WERI-Rb-1 (cell line): ENCODE measurements at regions not wholly inside any gene's neighbourhood (a gene's known extent, or its start where the extent isn't known, plus 50 kb on each side); places are given as distances from the start of the nearest gene placed in this dataset.

Experiments used
- DNase-seq: peaks from one replicate; pipeline ENCODE4 v3.0.0-alpha.2; 2020
- H3K27ac ChIP-seq: fragments of 250-450 bp; sonication (Bioruptor Pico); 2 replicates; pipeline ENCODE4 v1.5.1; 2020; ENCODE audit warnings: mild to moderate bottlenecking, moderate library complexity
- H3K27me3 ChIP-seq: fragments of 250-450 bp; sonication (Bioruptor Pico); 2 replicates; pipeline ENCODE4 v1.5.1; 2021; ENCODE audit warnings: mild to moderate bottlenecking, low read depth, moderate library complexity; ENCODE audit not compliant: insufficient read depth, severe bottlenecking
- H3K36me3 ChIP-seq: fragments of 250-450 bp; sonication (Bioruptor Pico); 2 replicates; pipeline ENCODE4 v1.5.1; 2020; ENCODE audit warnings: mild to moderate bottlenecking, moderate library complexity
- H3K4me3 ChIP-seq: 2 replicates; pipeline ENCODE4 v1.5.1; 2011; ENCODE audit warnings: low read depth, mild to moderate bottlenecking, control low read depth, low read length
- H3K9me3 ChIP-seq: fragments of 250-450 bp; sonication (Bioruptor Pico); 2 replicates; pipeline ENCODE4 v1.5.1; 2021; ENCODE audit warnings: mild to moderate bottlenecking, moderate library complexity; ENCODE audit not compliant: severe bottlenecking
- TF ChIP-seq, protein P1 (sequence below): IDR thresholded peaks from 2 replicates; pipeline ENCODE4 v1.5.1; 2011; ENCODE audit warnings: low read depth, mild to moderate bottlenecking, control low read depth, inconsistent platforms, low read length

DNA sequence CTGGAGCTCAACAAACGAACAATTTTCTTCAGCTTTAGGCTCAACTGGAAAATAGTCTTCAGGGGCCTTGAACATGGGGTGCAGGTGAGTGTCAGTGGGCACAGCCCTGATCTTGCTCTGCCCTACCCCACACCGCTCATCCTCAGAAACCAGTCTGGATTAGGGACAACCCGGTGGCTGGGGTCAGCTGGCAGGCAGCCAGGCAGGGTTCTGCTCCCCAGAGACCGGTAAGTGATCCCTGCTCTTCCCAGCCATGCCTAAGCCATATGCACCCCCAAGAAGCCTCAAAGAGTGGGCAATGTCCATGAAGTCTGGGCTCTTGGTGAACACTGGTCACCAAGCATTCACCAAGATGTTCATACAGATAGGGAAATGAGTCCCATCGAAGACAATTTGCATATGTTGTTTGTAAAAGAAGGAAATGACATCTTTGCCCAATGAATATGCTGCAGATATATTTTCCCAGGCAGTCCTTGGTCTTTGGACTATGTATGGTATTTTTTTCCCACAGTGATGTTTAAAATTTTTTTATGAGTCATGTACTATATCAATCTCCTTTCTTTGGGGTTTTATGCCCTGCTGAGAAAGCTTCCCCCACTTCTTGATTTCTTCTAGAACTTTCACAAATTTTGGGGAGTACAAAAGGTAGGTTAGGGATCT lies 63.9 kb upstream of the VASH1 start:
- Histone ChIP-seq H3K27me3 (no peaks in the 10 kb centered on the region), H3K36me3 (no peaks in the 10 kb centered on the region), H3K27ac (no peak overlapping the region), H3K4me3 (no peak overlapping the region), H3K9me3 (no peaks in the 10 kb centered on the region)
- TF ChIP-seq, protein P1, sequence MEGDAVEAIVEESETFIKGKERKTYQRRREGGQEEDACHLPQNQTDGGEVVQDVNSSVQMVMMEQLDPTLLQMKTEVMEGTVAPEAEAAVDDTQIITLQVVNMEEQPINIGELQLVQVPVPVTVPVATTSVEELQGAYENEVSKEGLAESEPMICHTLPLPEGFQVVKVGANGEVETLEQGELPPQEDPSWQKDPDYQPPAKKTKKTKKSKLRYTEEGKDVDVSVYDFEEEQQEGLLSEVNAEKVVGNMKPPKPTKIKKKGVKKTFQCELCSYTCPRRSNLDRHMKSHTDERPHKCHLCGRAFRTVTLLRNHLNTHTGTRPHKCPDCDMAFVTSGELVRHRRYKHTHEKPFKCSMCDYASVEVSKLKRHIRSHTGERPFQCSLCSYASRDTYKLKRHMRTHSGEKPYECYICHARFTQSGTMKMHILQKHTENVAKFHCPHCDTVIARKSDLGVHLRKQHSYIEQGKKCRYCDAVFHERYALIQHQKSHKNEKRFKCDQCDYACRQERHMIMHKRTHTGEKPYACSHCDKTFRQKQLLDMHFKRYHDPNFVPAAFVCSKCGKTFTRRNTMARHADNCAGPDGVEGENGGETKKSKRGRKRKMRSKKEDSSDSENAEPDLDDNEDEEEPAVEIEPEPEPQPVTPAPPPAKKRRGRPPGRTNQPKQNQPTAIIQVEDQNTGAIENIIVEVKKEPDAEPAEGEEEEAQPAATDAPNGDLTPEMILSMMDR: no peak
- DNase-seq: no peak

DNA sequence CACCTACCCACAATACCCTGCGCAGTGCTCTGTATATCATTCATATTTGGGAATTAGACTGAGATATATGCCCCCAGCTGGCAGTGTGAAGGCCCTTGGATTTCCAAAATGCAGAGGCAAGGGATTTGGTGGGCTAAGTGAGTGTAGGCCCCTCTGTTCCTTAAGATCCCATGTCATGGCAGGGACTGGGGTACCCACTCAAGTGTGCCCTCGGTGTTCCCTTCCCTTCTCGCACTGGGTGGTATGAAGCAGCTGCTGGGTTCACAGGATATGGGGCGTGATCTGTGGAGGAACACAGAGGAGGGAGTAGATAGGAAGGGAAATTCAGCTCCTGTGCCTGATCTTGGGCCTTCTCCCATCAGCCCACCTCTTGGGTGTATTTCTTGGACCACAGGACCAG lies 63.1 kb upstream of the VASH1 start:
- H3K27me3 ChIP-seq: no peaks in the 10 kb centered on the region
- no peaks in the 10 kb centered on the region for H3K9me3 ChIP-seq
- no peak overlapping the region for H3K4me3 ChIP-seq
- DNase-seq: no peak
- H3K36me3 ChIP-seq: no peaks in the 10 kb centered on the region
- no peak overlapping the region for H3K27ac ChIP-seq
- TF ChIP-seq, protein P1: no peak

DNA sequence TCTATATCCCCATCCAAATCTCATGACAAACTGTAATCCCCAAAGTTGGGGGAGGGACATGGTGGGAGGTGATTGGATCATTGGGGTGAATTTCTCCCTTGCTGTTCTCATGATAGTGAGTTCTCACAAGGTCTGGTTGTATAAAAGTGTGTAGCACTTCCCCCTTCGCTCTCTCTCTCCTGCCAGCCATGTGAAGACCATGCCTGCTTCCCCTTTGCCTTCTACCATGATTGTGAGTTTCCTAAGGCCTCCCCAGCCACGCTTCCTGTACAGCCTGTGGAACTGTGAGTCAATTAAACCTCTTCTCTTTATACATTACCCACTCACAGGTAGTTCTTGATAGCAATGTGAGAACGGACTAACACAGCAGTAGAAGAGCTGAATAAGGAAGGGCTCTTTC lies 62.6 kb upstream of the VASH1 start:
- TF ChIP-seq, protein P1: no peak
- DNase-seq: no peak
- no peak overlapping the region for H3K4me3 ChIP-seq
- no peaks in the 10 kb centered on the region for H3K27me3 ChIP-seq
- no peak overlapping the region for H3K27ac ChIP-seq
- no peaks in the 10 kb centered on the region for H3K9me3 ChIP-seq
- no peaks in the 10 kb centered on the region for H3K36me3 ChIP-seq

DNA sequence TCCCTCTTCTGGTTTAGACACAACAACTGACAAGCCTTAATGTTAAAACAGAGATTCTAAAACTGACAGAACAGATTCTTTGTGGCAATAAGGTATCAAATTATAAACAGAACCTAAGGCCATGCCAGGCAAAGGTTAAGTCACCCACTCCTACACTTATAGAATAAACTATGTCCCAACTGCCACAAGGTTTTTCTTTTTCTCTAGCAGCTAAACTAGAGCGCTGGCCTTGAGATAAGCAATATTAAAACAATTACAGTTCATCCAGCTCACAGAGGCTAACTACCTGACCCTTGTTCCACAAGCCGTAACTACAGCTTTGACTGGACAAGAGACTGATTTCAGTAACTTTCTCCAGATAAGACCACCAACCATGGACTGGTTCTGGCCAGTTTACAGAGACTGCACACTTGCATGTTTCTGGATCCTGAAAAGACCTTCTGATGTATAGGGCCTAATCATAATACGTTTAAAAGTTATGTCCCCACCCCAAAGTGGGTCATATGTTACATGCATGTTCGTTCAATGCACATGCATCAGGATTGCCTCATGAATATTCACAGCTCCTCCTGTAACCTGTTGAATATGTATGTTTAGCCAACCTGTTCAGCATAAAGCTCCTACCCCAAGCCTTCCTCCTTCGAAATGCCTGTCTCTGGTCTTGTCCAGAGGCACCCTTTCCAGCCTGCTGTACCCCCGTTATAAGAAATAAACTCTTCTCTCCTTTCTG lies 61.9 kb upstream of the VASH1 start:
- H3K9me3 ChIP-seq: no peaks in the 10 kb centered on the region
- H3K27me3 ChIP-seq: no peaks in the 10 kb centered on the region
- H3K4me3 ChIP-seq: no peak overlapping the region
- TF ChIP-seq, protein P1: no peak
- H3K36me3 ChIP-seq: no peaks in the 10 kb centered on the region
- no peak overlapping the region for H3K27ac ChIP-seq
- no peak for DNase-seq

DNA sequence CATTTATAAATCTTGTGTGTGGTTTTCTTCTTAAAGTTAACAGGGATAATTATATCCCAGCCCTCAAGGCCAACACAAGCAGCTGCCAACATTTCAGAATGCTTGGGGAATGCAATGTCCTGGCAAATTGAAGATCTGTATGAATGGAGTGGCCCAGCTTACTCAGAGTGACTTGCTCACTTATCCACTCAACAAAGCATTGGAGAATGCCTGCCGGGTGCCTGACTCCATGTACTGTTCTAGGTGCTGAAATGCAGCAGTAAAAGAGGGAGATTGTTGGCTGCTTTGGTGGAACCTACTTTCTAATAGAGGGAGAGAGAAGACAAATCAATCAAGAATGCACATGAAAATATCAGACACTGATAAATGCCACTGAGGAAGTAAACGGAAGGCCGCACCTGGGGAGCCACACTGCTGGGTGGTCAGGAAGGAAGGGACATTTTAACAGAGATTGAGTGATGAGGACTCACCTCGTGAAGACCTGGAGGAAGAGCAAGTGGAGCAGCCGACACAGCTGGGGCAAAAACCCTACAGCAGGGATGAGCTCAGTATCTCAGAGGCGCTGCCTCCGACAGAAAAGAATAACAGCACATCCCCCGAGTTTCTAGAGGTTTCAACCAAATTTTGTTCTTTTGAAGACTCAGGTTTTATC lies 61.2 kb upstream of the VASH1 start:
- Histone ChIP-seq H3K36me3 (no peaks in the 10 kb centered on the region), H3K27me3 (no peaks in the 10 kb centered on the region), H3K27ac (no peak overlapping the region), H3K4me3 (no peak overlapping the region), H3K9me3 (no peaks in the 10 kb centered on the region)
- no peak for DNase-seq
- TF ChIP-seq, protein P1: no peak
